Calu3 (cell line): ENCODE measurements at regions not wholly inside any gene's neighbourhood (a gene's known extent, or its start where the extent isn't known, plus 50 kb on each side); places are given as distances from the start of the nearest gene placed in this dataset.

Experiments used
- BruUV-seq: library from RNA; stranded (reverse); fragments of 400-500 nt; replicated peaks from 2 replicates; lab custom pipeline; 2021; lab: Mats Ljungman, UMichigan
- CTCF ChIA-PET: fragments of 300-600 bp; sonication (Branson Sonifier 250); formaldehyde crosslinking; loops from one replicate; lab custom pipeline; 2022; ENCODE audit warnings: antibody characterized with exemption; lab: Charles Lee
- DNase-seq: peaks from one replicate; pipeline ENCODE4 v3.0.0; 2022
- H3K27ac Mint-ChIP-seq: one replicate; pipeline ENCODE4 v1.8.0; 2022; ENCODE audit warnings: mixed read lengths; ENCODE audit not compliant: unreplicated experiment
- H3K27me3 Mint-ChIP-seq: one replicate; pipeline ENCODE4 v1.8.0; 2022; ENCODE audit warnings: mixed read lengths; ENCODE audit not compliant: unreplicated experiment
- H3K36me3 Mint-ChIP-seq: one replicate; pipeline ENCODE4 v1.8.0; 2022; ENCODE audit warnings: mild to moderate bottlenecking, moderate library complexity, mixed read lengths; ENCODE audit not compliant: insufficient read depth, unreplicated experiment
- H3K4me1 Mint-ChIP-seq: one replicate; pipeline ENCODE4 v1.8.0; 2022; ENCODE audit warnings: mild to moderate bottlenecking, low read depth, mixed read lengths; ENCODE audit not compliant: unreplicated experiment
- H3K4me3 Mint-ChIP-seq: one replicate; pipeline ENCODE4 v1.8.0; 2022; ENCODE audit warnings: mild to moderate bottlenecking, low read depth, moderate library complexity, mixed read lengths; ENCODE audit not compliant: unreplicated experiment
- H3K9me3 Mint-ChIP-seq: one replicate; pipeline ENCODE4 v1.8.0; 2022; ENCODE audit warnings: low read depth, mixed read lengths; ENCODE audit not compliant: unreplicated experiment
- intact Hi-C: fragments of 100-400 bp; cut with micrococcal nuclease; formaldehyde crosslinking; loops from one replicate; pipeline ENCODE4 v1.10.0; 2022; ENCODE audit not compliant: unreplicated experiment
- TF ChIP-seq, protein P1 (sequence below): fragments of 200-600 bp; IDR thresholded peaks from one replicate; pipeline ENCODE4 v1.8.0; 2022; ENCODE audit warnings: antibody characterized with exemption; ENCODE audit not compliant: unreplicated experiment

DNA sequence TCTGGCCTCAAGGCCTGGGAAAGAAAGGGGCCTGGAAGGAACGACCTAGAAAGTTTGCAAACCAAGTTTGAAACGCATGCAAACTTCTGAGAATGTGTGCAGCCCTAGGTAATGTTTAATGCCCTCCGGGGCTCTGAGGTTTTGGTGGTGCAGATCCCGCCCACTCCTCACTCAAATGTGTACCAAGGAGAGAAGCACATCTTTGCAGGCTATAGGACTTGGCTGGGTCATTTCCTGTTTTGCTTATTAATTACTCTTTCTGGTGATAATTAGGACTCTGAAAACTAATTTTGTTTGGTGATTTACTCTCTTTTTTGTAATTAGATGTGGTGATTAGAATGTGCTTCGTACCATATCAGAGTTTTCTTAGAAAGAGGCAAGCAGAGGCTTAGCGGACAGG, 625.9 kb upstream of the CADM1 start:
- BruUV-seq: no TSS peak
- Mint-ChIP-seq H3K4me1 (no peaks in the 10 kb centered on the region), H3K36me3 (no peaks in the 10 kb centered on the region), H3K27ac (no peak overlapping the region), H3K4me3 (no peak overlapping the region), H3K9me3 (peaks cover 4% of the 10 kb centered on the region), H3K27me3 (peaks cover 31% of the 10 kb centered on the region)
- intact Hi-C loops: no loop called here
- DNase-seq: no peak
- CTCF ChIA-PET: no interaction called here
- TF ChIP-seq, protein P1, sequence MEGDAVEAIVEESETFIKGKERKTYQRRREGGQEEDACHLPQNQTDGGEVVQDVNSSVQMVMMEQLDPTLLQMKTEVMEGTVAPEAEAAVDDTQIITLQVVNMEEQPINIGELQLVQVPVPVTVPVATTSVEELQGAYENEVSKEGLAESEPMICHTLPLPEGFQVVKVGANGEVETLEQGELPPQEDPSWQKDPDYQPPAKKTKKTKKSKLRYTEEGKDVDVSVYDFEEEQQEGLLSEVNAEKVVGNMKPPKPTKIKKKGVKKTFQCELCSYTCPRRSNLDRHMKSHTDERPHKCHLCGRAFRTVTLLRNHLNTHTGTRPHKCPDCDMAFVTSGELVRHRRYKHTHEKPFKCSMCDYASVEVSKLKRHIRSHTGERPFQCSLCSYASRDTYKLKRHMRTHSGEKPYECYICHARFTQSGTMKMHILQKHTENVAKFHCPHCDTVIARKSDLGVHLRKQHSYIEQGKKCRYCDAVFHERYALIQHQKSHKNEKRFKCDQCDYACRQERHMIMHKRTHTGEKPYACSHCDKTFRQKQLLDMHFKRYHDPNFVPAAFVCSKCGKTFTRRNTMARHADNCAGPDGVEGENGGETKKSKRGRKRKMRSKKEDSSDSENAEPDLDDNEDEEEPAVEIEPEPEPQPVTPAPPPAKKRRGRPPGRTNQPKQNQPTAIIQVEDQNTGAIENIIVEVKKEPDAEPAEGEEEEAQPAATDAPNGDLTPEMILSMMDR: no peak

DNA sequence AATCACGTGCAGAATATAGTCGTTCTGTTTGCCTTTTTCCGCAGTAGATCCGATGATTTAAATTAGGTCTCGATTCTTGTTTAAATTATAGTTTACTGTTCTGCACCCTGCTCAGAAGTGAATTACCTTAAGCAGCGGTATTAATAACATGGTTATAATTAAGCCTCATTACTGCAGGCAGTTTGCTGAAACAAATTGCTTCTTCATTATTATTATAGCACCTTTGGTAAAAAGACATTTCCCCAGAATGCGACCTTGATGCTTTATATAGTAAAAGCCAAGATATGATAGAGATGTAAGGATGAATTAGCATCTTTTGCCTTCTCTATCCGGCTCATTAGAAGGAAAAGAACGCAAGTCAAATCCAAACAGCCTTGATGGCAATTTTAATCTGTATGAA, 625.2 kb upstream of the CADM1 start:
- BruUV-seq: no TSS peak
- peaks cover 35% of the 10 kb centered on the region for H3K27me3 Mint-ChIP-seq
- H3K9me3 Mint-ChIP-seq: peaks cover 4% of the 10 kb centered on the region
- H3K4me3 Mint-ChIP-seq: no peak overlapping the region
- H3K4me1 Mint-ChIP-seq: no peaks in the 10 kb centered on the region
- CTCF ChIA-PET: no interaction called here
- TF ChIP-seq, protein P1: no peak
- H3K36me3 Mint-ChIP-seq: no peaks in the 10 kb centered on the region
- no peak for DNase-seq
- H3K27ac Mint-ChIP-seq: no peak overlapping the region
- intact Hi-C loops: no loop called here

DNA sequence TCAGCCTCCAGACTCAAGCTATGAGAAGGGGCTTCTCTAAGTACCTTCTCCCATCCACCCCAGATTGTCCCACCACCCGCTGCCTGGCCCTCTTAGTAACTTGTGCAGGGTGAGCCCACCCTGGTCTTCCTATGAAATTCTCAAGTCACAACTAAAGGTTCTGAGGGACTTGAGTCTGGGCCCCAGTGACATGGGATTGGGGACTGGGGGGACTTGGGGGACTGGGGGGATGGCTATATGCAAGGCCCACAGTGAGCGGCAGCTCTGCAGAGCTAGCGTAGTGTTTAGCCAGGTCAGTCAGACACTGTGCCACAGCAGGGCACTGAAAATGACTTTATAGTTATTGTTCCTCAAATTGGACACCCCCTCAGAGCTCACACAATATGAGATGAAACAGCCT, 622.3 kb upstream of the CADM1 start:
- no peak overlapping the region for H3K4me3 Mint-ChIP-seq
- TF ChIP-seq, protein P1: no peak
- no TSS peak for BruUV-seq
- intact Hi-C loops: no loop called here
- peaks cover 4% of the 10 kb centered on the region for H3K9me3 Mint-ChIP-seq
- H3K27me3 Mint-ChIP-seq: peaks cover 24% of the 10 kb centered on the region
- H3K4me1 Mint-ChIP-seq: no peaks in the 10 kb centered on the region
- H3K27ac Mint-ChIP-seq: no peak overlapping the region
- no peaks in the 10 kb centered on the region for H3K36me3 Mint-ChIP-seq
- CTCF ChIA-PET: no interaction called here
- no peak for DNase-seq

DNA sequence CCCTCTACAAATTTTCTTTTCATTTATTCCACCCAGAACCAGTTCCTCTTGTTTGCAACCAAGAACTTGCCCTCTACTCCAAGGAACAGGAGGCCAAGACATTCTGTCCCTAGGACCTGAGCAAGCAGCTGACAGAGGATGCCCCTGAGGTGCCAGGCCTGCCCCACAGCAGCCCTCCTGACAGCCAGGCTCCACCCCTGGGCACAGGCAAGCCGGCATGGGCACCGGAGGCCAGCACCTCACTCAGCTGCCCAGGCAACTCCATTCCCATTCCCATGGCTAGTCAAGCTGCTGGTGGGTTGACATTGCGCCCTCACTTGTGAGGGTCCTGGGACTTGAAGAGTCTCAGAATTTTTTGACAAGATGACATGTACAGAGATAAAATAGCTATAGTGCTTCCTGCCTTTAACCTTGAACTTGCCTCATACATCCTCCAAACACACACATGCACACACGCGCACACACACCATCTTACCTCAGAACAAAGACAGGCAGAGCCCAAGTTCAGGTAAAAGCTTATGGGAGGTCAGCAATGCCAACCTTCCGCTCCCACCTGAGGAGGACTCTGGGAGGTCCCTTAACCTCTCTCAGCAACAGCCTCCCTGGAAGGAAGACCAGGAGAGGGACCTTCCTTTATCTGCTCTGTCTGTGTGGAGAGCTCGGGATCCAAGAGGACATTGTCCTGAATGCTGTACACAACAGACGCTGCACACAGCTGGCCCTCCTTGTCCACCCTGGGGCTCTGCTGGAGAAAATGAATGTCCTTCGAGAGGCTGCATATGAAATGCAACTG, 620.9 kb upstream of the CADM1 start:
- intact Hi-C loops: no loop called here
- TF ChIP-seq, protein P1: no peak
- no peaks in the 10 kb centered on the region for H3K4me1 Mint-ChIP-seq
- CTCF ChIA-PET: no interaction called here
- no peak for DNase-seq
- H3K9me3 Mint-ChIP-seq: peaks cover 4% of the 10 kb centered on the region
- H3K27me3 Mint-ChIP-seq: peaks cover 24% of the 10 kb centered on the region
- H3K36me3 Mint-ChIP-seq: no peaks in the 10 kb centered on the region
- H3K27ac Mint-ChIP-seq: no peak overlapping the region
- no TSS peak for BruUV-seq
- H3K4me3 Mint-ChIP-seq: no peak overlapping the region
